CD8-positive, alpha-beta memory T cell (primary cell): ENCODE measurements at regions not wholly inside any gene's neighbourhood (a gene's known extent, or its start where the extent isn't known, plus 50 kb on each side); places are given as distances from the start of the nearest gene placed in this dataset.

ENCODE experiments used
- CTCF ChIA-PET: fragments of 350-600 bp; sonication (Branson Sonifier 250); formaldehyde crosslinking; loops from one replicate; lab custom pipeline; 2021; ENCODE audit warnings: antibody characterized with exemption; lab: Charles Lee
- POLR2A ChIA-PET: fragments of 350-600 bp; sonication (Branson Sonifier 250); formaldehyde crosslinking; loops from one replicate; lab custom pipeline; 2021; ENCODE audit warnings: antibody characterized with exemption; lab: Charles Lee
- DNase-seq, 5 donors: peaks; one replicate each; pipeline versions ENCODE4 v3.0.0 to v3.0.0-alpha.2; 2020 to 2022; ENCODE audit warnings: mixed read lengths in 1 of 5
- H3K27ac ChIP-seq: one replicate; pipeline ENCODE4 v1.7.0; 2013; ENCODE audit warnings: low read depth, mild to moderate bottlenecking, low read length, moderate library complexity
- H3K27me3 ChIP-seq: 2 replicates; pipeline ENCODE4 v1.7.0; 2013; ENCODE audit warnings: low read length, mild to moderate bottlenecking; ENCODE audit not compliant: insufficient read depth, poor library complexity, severe bottlenecking
- H3K36me3 ChIP-seq: 2 replicates; pipeline ENCODE4 v1.7.0; 2013; ENCODE audit warnings: mild to moderate bottlenecking, low read length, moderate library complexity; ENCODE audit not compliant: insufficient read depth
- H3K4me1 ChIP-seq: 2 replicates; pipeline ENCODE4 v1.7.0; 2013; ENCODE audit warnings: mild to moderate bottlenecking, low read length, moderate library complexity; ENCODE audit not compliant: insufficient read depth
- H3K4me3 ChIP-seq: 2 replicates; pipeline ENCODE4 v1.7.0; 2013; ENCODE audit warnings: mild to moderate bottlenecking, low read length
- H3K9me3 ChIP-seq: 2 replicates; pipeline ENCODE4 v1.7.0; 2013; ENCODE audit warnings: mild to moderate bottlenecking, low read length
- H3K27ac Mint-ChIP-seq, 8 donors: one replicate each; pipeline ENCODE4 v1.8.0; 2020 to 2021; ENCODE audit warnings: mixed read lengths in 8 of 8, mild to moderate bottlenecking in 6 of 8, inconsistent platforms in 3 of 8, moderate library complexity in 3 of 8
- H3K27me3 Mint-ChIP-seq, 2 donors: one replicate each; pipeline ENCODE4 v1.8.0; 2020 to 2021; ENCODE audit warnings: mixed read lengths in 2 of 2, mild to moderate bottlenecking in 1 of 2, moderate library complexity in 1 of 2
- H3K36me3 Mint-ChIP-seq, 3 donors: one replicate each; pipeline ENCODE4 v1.8.0; 2020 to 2021; ENCODE audit warnings: mixed read lengths in 3 of 3, inconsistent platforms in 1 of 3, mild to moderate bottlenecking in 1 of 3
- H3K4me1 Mint-ChIP-seq, 3 donors: one replicate each; pipeline ENCODE4 v1.8.0; 2020 to 2021; ENCODE audit warnings: mixed read lengths in 3 of 3, inconsistent platforms in 1 of 3, mild to moderate bottlenecking in 1 of 3
- H3K4me3 Mint-ChIP-seq, 7 donors: one replicate each; pipeline ENCODE4 v1.8.0; 2020 to 2021; ENCODE audit warnings: mixed read lengths in 7 of 7, mild to moderate bottlenecking in 6 of 7, moderate library complexity in 4 of 7, inconsistent platforms in 2 of 7
- H3K9me3 Mint-ChIP-seq, 5 donors: one replicate each; pipeline ENCODE4 v1.8.0; 2020 to 2022; ENCODE audit warnings: mixed read lengths in 5 of 5, mild to moderate bottlenecking in 3 of 5, moderate library complexity in 2 of 5, inconsistent platforms in 1 of 5

GRCh38 chr5:39501397-39501796 lies 76.6 kb upstream of the DAB2 start:
- POLR2A ChIA-PET, result no interaction called here

DNA sequence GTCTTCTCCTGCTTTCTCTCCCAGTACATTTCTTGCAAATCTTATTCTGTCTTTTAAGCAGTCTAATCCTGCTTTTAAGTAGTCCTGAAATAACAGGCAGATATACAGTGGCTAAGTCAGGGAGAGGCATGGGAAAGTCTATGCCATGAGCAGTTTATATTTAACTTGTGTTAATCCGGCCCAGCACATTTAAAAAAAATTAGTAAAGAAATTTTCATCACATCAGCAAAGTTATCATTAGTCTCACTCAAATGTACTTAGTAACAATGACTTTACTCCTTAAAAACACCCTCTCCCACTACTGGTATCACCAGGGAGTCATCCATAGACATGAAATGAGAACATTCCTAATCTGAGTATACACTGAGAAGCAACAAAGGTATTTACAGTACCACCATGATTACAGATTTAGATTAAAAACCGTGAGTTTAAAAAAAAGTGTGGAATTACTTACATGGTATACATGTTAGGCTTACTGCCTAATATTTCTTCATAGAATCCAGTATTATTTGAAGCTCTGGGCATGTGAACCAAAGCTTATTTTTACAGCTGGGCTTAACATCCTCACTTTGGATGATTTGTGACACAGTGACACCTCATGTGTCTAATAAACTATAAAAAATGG lies 75.9 kb upstream of the DAB2 start:
- Mint-ChIP-seq H3K9me3 (no peaks in the 10 kb centered on the region), H3K27me3 (peaks cover 3 to 42% of the 10 kb centered on the region in 2 donors), H3K27ac (no peak overlapping the region), H3K4me3 (no peak overlapping the region), H3K36me3 (no peaks in the 10 kb centered on the region), H3K4me1 (no peaks in the 10 kb centered on the region)
- ChIA-PET CTCF (interaction anchor here (1.0 kb wide), 1 partner anchor 14 kb away, joined by 3 read pairs; no protein-coding TSS in a partner anchor), POLR2A (no interaction called here)
- Histone ChIP-seq H3K27me3 (no peaks in the 10 kb centered on the region), H3K36me3 (no peaks in the 10 kb centered on the region), H3K9me3 (no peaks in the 10 kb centered on the region), H3K4me3 (no peak overlapping the region), H3K27ac (no peak overlapping the region), H3K4me1 (no peaks in the 10 kb centered on the region)
- no peak for DNase-seq

More at GRCh38 chr5:39501397-39501796, 76.6 kb upstream of the DAB2 start:
- Mint-ChIP-seq H3K4me1 (no peaks in the 10 kb centered on the region), H3K4me3 (no peak overlapping the region), H3K27ac (no peak overlapping the region), H3K36me3 (no peaks in the 10 kb centered on the region), H3K27me3 (peaks cover 3 to 50% of the 10 kb centered on the region in 2 donors), H3K9me3 (no peaks in the 10 kb centered on the region)
- Histone ChIP-seq H3K4me1 (no peaks in the 10 kb centered on the region), H3K9me3 (no peaks in the 10 kb centered on the region), H3K27me3 (no peaks in the 10 kb centered on the region), H3K4me3 (no peak overlapping the region), H3K36me3 (no peaks in the 10 kb centered on the region), H3K27ac (no peak overlapping the region)
- CTCF ChIA-PET, result interaction anchor here (1.0 kb wide), 1 partner anchor 15 kb away, joined by 3 read pairs; no protein-coding TSS in a partner anchor
- DNase-seq, result no peak

DNA sequence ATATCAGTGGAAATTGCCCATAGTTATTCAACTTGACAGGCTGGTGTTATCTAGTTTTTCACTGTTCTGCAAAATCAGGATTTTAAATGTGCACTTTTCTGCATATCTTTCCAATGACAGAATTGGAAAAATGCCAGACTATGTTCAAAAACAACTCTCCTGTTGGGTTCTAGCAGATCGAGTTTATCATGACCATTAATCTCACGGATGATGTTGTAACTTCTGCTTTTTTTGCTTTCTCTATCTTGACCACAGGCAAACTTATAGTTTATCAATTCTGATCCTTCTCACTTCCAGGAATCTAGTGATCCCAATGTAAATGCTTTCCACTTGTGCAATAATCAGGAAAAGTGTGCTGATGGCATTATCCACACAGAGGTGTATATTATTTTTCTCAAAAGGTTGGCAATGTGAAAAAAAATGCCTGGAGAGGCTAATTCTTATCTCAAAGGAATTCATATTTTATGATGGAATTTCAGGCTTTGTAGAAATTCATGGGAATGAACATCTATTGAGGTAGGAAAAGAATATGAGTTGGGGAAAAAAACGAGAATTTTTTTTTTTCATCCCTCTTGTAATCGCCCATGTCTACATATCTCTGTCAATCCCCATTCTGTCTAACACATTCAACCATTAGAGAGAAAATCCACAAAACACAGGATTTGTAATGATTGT lies 73.6 kb upstream of the DAB2 start:
- H3K27ac Mint-ChIP-seq, result no peak overlapping the region

GRCh38 chr5:39497322-39497721 lies 72.5 kb upstream of the DAB2 start:
- Mint-ChIP-seq H3K4me3 (no peak overlapping the region), H3K9me3 (peaks cover 0 to 2% (median 0%) of the 10 kb centered on the region in 5 donors), H3K36me3 (no peaks in the 10 kb centered on the region), H3K27me3 (peaks cover 2 to 25% of the 10 kb centered on the region in 2 donors), H3K27ac (no peak overlapping the region), H3K4me1 (no peaks in the 10 kb centered on the region)
- Histone ChIP-seq H3K9me3 (no peaks in the 10 kb centered on the region), H3K36me3 (no peaks in the 10 kb centered on the region), H3K4me3 (no peak overlapping the region), H3K27ac (no peak overlapping the region), H3K4me1 (no peaks in the 10 kb centered on the region), H3K27me3 (no peaks in the 10 kb centered on the region)
- DNase-seq, result no peak
- ChIA-PET POLR2A (no interaction called here), CTCF (no interaction called here)

More for the DNA sequence above, 73.6 kb upstream of the DAB2 start:
- Mint-ChIP-seq H3K4me3 (no peak overlapping the region), H3K4me1 (no peaks in the 10 kb centered on the region), H3K9me3 (no peaks in the 10 kb centered on the region), H3K27me3 (peaks cover 2 to 29% of the 10 kb centered on the region in 2 donors), H3K36me3 (no peaks in the 10 kb centered on the region)
- H3K27me3 ChIP-seq, result no peaks in the 10 kb centered on the region
- CTCF ChIA-PET, result no interaction called here
- no peak overlapping the region for H3K4me3 ChIP-seq
- no peaks in the 10 kb centered on the region for H3K36me3 ChIP-seq
- H3K4me1 ChIP-seq, result no peaks in the 10 kb centered on the region
- H3K27ac ChIP-seq, result no peak overlapping the region
- POLR2A ChIA-PET, result no interaction called here
- H3K9me3 ChIP-seq, result no peaks in the 10 kb centered on the region
- no peak for DNase-seq

DNA sequence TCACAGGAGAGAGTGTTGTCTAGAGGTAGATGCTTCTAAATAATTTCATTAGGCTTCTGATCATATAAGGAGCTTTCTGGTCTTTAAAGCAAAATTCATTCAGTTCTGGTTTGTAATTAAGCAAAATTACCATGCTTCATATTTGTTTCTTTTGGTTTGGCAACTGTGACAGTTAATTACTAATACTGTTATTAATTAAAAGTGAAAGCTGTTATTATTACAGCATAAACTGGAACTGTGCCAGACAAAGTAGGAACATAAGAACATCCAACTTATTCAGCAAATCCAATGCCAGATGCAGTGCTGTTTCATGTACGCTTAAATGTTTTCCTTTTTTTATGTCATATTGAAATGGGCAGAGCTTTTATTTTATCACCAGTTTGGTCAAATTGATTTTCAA lies 70.4 kb upstream of the DAB2 start:
- Mint-ChIP-seq H3K36me3 (no peaks in the 10 kb centered on the region), H3K27me3 (peaks cover 2 to 24% of the 10 kb centered on the region in 2 donors), H3K4me3 (no peak overlapping the region), H3K27ac (no peak overlapping the region), H3K9me3 (peaks cover 7 to 23% (median 10%) of the 10 kb centered on the region in 5 donors), H3K4me1 (no peaks in the 10 kb centered on the region)
- H3K27me3 ChIP-seq, result no peaks in the 10 kb centered on the region
- H3K4me3 ChIP-seq, result no peak overlapping the region
- no peak for DNase-seq
- no peaks in the 10 kb centered on the region for H3K4me1 ChIP-seq
- no peaks in the 10 kb centered on the region for H3K36me3 ChIP-seq
- H3K9me3 ChIP-seq, result no peaks in the 10 kb centered on the region
- H3K27ac ChIP-seq, result no peak overlapping the region
- POLR2A ChIA-PET, result no interaction called here
- CTCF ChIA-PET, result no interaction called here

GRCh38 chr5:39494534-39494933 lies 69.8 kb upstream of the DAB2 start:
- H3K27ac ChIP-seq, result no peak overlapping the region
- no peaks in the 10 kb centered on the region for H3K4me1 ChIP-seq
- DNase-seq, result no peak
- no peaks in the 10 kb centered on the region for H3K27me3 ChIP-seq
- Mint-ChIP-seq H3K27ac (no peak overlapping the region), H3K36me3 (no peaks in the 10 kb centered on the region), H3K27me3 (peaks cover 2 to 27% of the 10 kb centered on the region in 2 donors), H3K4me1 (no peaks in the 10 kb centered on the region), H3K4me3 (no peak overlapping the region), H3K9me3 (peaks cover 10 to 30% (median 13%) of the 10 kb centered on the region in 5 donors)
- CTCF ChIA-PET, result no interaction called here
- POLR2A ChIA-PET, result no interaction called here
- H3K36me3 ChIP-seq, result no peaks in the 10 kb centered on the region
- no peaks in the 10 kb centered on the region for H3K9me3 ChIP-seq
- H3K4me3 ChIP-seq, result no peak overlapping the region

GRCh38 chr5:39494107-39494510 lies 69.3 kb upstream of the DAB2 start:
- no peaks in the 10 kb centered on the region for H3K36me3 ChIP-seq
- H3K4me3 ChIP-seq, result no peak overlapping the region
- Mint-ChIP-seq H3K4me3 (no peak overlapping the region), H3K36me3 (no peaks in the 10 kb centered on the region), H3K27me3 (peaks cover 0 to 26% of the 10 kb centered on the region in 2 donors), H3K4me1 (no peaks in the 10 kb centered on the region), H3K9me3 (peaks cover 10 to 32% (median 14%) of the 10 kb centered on the region in 5 donors), H3K27ac (no peak overlapping the region)
- DNase-seq, result no peak
- no peaks in the 10 kb centered on the region for H3K4me1 ChIP-seq
- ChIA-PET CTCF (no interaction called here), POLR2A (no interaction called here)
- H3K9me3 ChIP-seq, result no peaks in the 10 kb centered on the region
- H3K27me3 ChIP-seq, result no peaks in the 10 kb centered on the region
- no peak overlapping the region for H3K27ac ChIP-seq

- H3K9me3 ChIP-seq, result no peaks in the 10 kb centered on the region
- peaks cover 10 to 32% (median 14%) of the 10 kb centered on the region in 5 donors for H3K9me3 Mint-ChIP-seq
- no peaks in the 10 kb centered on the region for H3K27me3 ChIP-seq
- no peak overlapping the region for H3K27ac ChIP-seq
- H3K4me3 ChIP-seq, result no peak overlapping the region
- DNase-seq, result no peak
- H3K27me3 Mint-ChIP-seq, result peaks cover 0 to 16% of the 10 kb centered on the region in 2 donors
- H3K4me1 Mint-ChIP-seq, result no peaks in the 10 kb centered on the region
- H3K4me3 Mint-ChIP-seq, result no peak overlapping the region
- H3K27ac Mint-ChIP-seq, result no peak overlapping the region
- ChIA-PET POLR2A (no interaction called here), CTCF (no interaction called here)
- H3K36me3 ChIP-seq, result no peaks in the 10 kb centered on the region
- no peaks in the 10 kb centered on the region for H3K36me3 Mint-ChIP-seq
- no peaks in the 10 kb centered on the region for H3K4me1 ChIP-seq
These were observed 66.4 kb upstream of the DAB2 start for GRCh38 chr5:39491210-39491609.
